ENCODE measurements at regions not wholly inside any gene's neighbourhood (a gene's known extent, or its start where the extent isn't known, plus 50 kb on each side); places are given as distances from the start of the nearest gene placed in this dataset.
"Not testable (repeated sequence)": the region's sequence is repeated elsewhere in the genome, so short reads cannot be mapped to it uniquely, and the experiment has no call there.

GRCh38 chr9:16052757-16053530, 500.1 kb downstream of the CCDC171 start:
- no peak for DNase-seq (ENCODE audit: low read depth in 4 of 4, low spot score in 2 of 4)

GRCh38 chr9:16057541-16057940, 504.7 kb downstream of the CCDC171 start:
- no peak for DNase-seq (ENCODE audit: low read depth in 4 of 4, low spot score in 2 of 4)

- no peak for DNase-seq (ENCODE audit: low read depth in 4 of 4, low spot score in 2 of 4)
Measured at GRCh38 chr9:16058131-16058549, 505.3 kb downstream of the CCDC171 start.

- no peak for DNase-seq (ENCODE audit: low read depth in 4 of 4, low spot score in 2 of 4)
Measured at GRCh38 chr9:16060436-16061129, 507.7 kb downstream of the CCDC171 start.

GRCh38 chr9:16062542-16063240, 509.8 kb downstream of the CCDC171 start:
- DNase-seq (ENCODE audit: low read depth in 4 of 4, low spot score in 2 of 4): no peak

GRCh38 chr9:16063241-16063591, 510.4 kb downstream of the CCDC171 start:
- no peak for DNase-seq (ENCODE audit: low read depth in 4 of 4, low spot score in 2 of 4)

GRCh38 chr9:16064771-16065170, 511.9 kb downstream of the CCDC171 start:
- no peak for DNase-seq (ENCODE audit: low read depth in 4 of 4, low spot score in 2 of 4)

- not testable (repeated sequence) for DNase-seq (ENCODE audit: low read depth in 4 of 4, low spot score in 2 of 4)
Measured at GRCh38 chr9:16066201-16066600, 513.4 kb downstream of the CCDC171 start.

GRCh38 chr9:16068476-16068875, 515.6 kb downstream of the CCDC171 start:
- DNase-seq (ENCODE audit: low read depth in 4 of 4, low spot score in 2 of 4): no peak

GRCh38 chr9:16069249-16069648, 516.4 kb downstream of the CCDC171 start:
- DNase-seq (ENCODE audit: low read depth in 4 of 4, low spot score in 2 of 4): no peak

GRCh38 chr9:16069671-16070454, 517.0 kb downstream of the CCDC171 start:
- DNase-seq (ENCODE audit: low read depth in 4 of 4, low spot score in 2 of 4): no peak

GRCh38 chr9:16070455-16071145, 517.8 kb downstream of the CCDC171 start:
- DNase-seq (ENCODE audit: low read depth in 4 of 4, low spot score in 2 of 4): no peak

- DNase-seq (ENCODE audit: low read depth in 4 of 4, low spot score in 2 of 4): no peak
Measured at GRCh38 chr9:16071400-16071799, 518.6 kb downstream of the CCDC171 start.

- DNase-seq (ENCODE audit: low read depth in 4 of 4, low spot score in 2 of 4): no peak
Measured at GRCh38 chr9:16074963-16075362, 522.1 kb downstream of the CCDC171 start.

- no peak for DNase-seq (ENCODE audit: low read depth in 4 of 4, low spot score in 2 of 4)
Measured at GRCh38 chr9:16075696-16076095, 522.9 kb downstream of the CCDC171 start.

GRCh38 chr9:16076511-16076910, 523.7 kb downstream of the CCDC171 start:
- no peak for DNase-seq (ENCODE audit: low read depth in 4 of 4, low spot score in 2 of 4)

- no peak for DNase-seq (ENCODE audit: low read depth in 4 of 4, low spot score in 2 of 4)
Measured at GRCh38 chr9:16082796-16083195, 530.0 kb downstream of the CCDC171 start.

- DNase-seq (ENCODE audit: low read depth in 4 of 4, low spot score in 2 of 4): no peak
Measured at GRCh38 chr9:16085167-16085726, 532.4 kb downstream of the CCDC171 start.

GRCh38 chr9:16090907-16091629, 538.2 kb downstream of the CCDC171 start:
- no peak for DNase-seq (ENCODE audit: low read depth in 4 of 4, low spot score in 2 of 4)
